Head of caudate nucleus (tissue), 42 donors: ENCODE measurements at regions not wholly inside any gene's neighbourhood (a gene's known extent, or its start where the extent isn't known, plus 50 kb on each side); places are given as distances from the start of the nearest gene placed in this dataset.

Experiments
- DNase-seq, 42 donors: peaks; one replicate each; pipeline versions ENCODE4 v3.0.0 to v3.0.0-alpha.2; 2020 to 2021; ENCODE audit warnings: mixed read lengths in 7 of 42
- intact Hi-C: fragments of 100-400 bp; cut with DNase I; formaldehyde crosslinking; loops from one replicate; pipeline ENCODE4 v1.15.0; 2022

DNA sequence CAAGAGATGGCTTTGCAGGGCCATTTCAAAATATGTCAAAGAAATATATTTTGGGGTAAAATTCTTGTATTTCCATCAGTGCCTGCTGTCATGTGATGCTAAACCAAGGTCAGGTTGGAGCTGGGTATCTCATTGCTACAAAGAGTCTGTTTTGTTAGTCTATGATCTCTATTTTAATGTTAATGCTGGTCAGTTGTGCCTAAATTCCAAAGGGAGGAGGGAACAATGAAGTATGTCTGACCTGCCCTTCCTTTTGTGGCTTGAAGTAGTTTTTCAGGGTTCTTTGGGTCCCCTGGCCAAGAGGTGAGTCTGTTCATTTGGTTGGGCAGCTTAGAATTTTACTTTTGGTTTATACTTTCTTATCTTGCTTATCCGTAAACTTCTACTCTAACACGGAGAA, 61.6 kb upstream of the DYNAP start:
- intact Hi-C loops = no loop called here
- no peak for DNase-seq

DNA sequence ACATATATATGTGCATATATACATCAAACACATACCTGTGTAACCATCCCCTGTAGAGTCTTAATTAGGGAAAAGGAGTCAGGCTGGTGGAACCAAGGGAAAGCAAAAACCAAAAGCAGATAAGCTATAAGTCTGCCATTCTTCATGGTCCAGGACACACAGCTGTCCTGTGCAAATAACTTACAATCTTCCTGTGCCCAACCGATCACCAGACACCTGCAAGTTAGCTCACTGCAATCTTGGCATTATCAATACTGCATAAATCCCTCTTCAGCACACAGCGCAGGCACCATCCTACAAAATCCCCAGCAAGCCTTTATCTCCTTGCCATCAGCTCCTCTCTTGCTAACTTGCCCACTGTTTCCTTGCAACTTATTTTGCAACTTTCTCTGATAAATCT, 60.8 kb upstream of the DYNAP start:
- intact Hi-C loops = no loop called here
- DNase-seq = no peak

DNA sequence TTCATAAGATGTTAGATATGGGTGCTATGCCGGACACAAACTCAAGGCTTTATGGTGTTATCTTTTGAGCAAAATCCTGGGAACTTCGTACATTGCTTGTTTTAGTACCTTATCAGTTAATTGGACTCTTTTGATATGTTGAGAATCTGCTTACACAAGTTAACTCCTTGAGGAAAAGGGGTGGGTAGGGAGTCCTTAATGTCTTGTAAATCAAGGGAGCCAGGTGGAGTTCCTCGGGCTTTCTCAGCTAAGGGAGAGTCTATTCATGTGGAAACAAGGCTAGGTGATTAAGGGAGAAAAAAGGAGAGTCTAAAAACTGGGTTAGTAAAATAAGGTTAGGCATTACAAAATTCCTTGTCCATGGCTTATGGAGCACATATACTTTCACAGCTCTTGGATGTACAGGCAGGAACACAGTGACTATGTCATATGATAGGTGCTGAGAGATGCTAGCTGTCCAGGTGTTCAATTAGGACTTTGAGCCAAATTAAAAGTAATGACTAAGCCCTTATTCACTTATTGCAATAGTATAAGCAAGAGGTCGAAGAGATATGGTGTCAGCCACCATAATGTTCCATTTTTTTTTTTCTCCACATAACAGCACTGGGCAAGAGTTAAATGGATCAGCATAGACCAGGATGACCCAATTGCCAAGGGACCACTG, 59.5 kb upstream of the DYNAP start:
- intact Hi-C loops = no loop called here
- no peak for DNase-seq

DNA sequence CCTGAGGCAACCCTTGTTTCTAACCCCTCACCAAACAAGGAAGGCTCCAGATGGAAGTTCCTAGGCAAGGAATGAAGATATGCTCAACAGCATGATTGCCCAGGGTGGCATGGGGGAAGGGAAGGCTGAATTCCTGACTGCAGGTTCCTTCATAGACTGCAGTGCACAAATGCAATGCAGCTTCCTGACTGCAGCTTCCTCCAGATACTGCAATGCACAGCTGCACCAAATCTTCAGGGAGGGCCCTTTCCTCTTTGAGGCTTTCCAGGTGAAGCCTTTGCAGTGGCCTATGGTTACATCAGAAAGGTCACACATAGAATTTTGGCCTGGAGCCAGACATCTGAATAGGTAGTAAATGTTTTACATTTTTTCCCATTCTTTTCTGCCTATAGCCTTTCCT, 58.8 kb upstream of the DYNAP start:
- intact Hi-C loops = no loop called here
- DNase-seq = no peak

DNA sequence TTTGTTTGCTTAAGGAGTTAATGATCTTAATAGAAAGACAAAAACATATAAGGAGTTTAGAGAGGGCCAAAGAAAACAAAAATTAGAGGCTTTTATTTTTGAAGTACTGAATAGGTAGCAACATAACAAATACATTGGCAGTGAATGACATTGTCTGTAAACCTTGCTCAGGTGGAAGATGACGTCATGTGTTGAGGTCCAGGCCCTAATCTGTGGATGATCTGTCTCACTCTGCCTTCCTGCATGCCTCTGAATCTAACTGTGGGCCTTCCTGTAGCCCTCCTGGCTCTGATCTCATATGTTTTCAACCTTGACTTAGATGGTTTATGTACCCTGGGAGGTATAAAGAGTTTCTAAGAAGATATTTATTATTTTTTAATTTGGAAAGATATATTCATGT, 58.1 kb upstream of the DYNAP start:
- no peak for DNase-seq
- intact Hi-C loops = no loop called here
